ENCODE measurements at regions not wholly inside any gene's neighbourhood (a gene's known extent, or its start where the extent isn't known, plus 50 kb on each side); places are given as distances from the start of the nearest gene placed in this dataset.

DNA sequence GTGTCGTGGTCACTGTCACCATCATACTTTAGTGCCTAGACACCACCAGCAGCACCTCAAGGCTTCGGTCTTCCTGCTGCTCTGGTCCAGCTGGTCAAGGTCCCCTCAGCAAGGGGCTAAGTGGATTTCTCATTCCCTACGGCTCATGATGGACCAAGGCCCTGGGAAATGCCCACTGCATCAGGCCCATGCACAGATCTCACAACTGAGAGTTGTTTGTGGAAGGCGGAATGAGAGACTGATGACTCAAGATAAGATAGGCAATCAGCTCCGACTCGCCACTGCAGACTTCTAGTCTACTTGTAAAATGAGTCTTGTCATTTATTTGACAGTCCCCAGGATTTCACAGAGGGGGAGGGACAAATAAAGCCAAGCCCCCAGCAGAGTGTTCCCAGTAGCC is 108.4 kb upstream of the TBX20 start:
- no peaks in the 10 kb centered on the region for H3K9me2 ChIP-seq (replicated peaks; ENCODE audit: insufficient read depth, low read length)
- H3K9ac ChIP-seq (ENCODE audit: low read length) = no peak overlapping the region
- H2AFZ ChIP-seq (ENCODE audit: low read length) = no peak overlapping the region
- no peak overlapping the region for H3K27ac ChIP-seq (ENCODE audit: low read length)
- H3K27me3 ChIP-seq (ENCODE audit: low read length) = no peaks in the 10 kb centered on the region
- no peaks in the 10 kb centered on the region for H3K79me2 ChIP-seq (ENCODE audit: low read length)
- H3K36me3 ChIP-seq (ENCODE audit: insufficient read depth, low read length) = no peaks in the 10 kb centered on the region
- no peaks in the 10 kb centered on the region for H3K9me3 ChIP-seq (ENCODE audit: low read length)
- H3K4me3 ChIP-seq (ENCODE audit: low read length) = no peak overlapping the region
- no peak overlapping the region for H3K4me2 ChIP-seq (ENCODE audit: low read depth, low read length, poor library complexity, severe bottlenecking)
- H4K20me1 ChIP-seq (ENCODE audit: insufficient read depth, low read depth, low read length) = no peaks in the 10 kb centered on the region
- no peak for DNase-seq
- no peaks in the 10 kb centered on the region for H3K4me1 ChIP-seq (ENCODE audit: low read length)

DNA sequence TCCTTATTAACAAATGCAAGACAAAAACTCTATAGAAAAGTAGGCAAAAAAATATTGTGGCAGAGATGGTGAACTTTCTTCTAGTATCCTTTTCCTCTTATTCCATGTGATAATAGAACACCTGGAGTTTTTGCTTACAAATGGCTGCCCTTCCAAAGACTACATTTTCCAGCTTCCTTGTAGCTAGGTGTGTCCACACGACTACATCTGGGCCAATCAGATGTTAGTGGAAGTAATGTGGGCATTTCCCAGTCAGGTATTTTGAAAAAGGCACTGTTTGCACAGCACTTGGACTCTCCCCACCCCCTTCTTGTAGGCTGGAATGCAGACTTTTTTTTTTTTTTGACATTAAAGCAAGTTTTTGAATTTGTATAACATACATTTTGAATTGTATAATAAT is 105.5 kb upstream of the TBX20 start:
- H3K9ac ChIP-seq (ENCODE audit: low read length) = no peak overlapping the region
- no peak overlapping the region for H3K27ac ChIP-seq (ENCODE audit: low read length)
- no peaks in the 10 kb centered on the region for H3K79me2 ChIP-seq (ENCODE audit: low read length)
- H2AFZ ChIP-seq (ENCODE audit: low read length) = no peak overlapping the region
- no peaks in the 10 kb centered on the region for H3K27me3 ChIP-seq (ENCODE audit: low read length)
- no peak overlapping the region for H3K4me3 ChIP-seq (ENCODE audit: low read length)
- H4K20me1 ChIP-seq (ENCODE audit: insufficient read depth, low read depth, low read length) = no peaks in the 10 kb centered on the region
- no peak overlapping the region for H3K4me2 ChIP-seq (ENCODE audit: low read depth, low read length, poor library complexity, severe bottlenecking)
- H3K4me1 ChIP-seq (ENCODE audit: low read length) = no peaks in the 10 kb centered on the region
- H3K9me2 ChIP-seq (replicated peaks; ENCODE audit: insufficient read depth, low read length) = no peaks in the 10 kb centered on the region
- H3K36me3 ChIP-seq (ENCODE audit: insufficient read depth, low read length) = no peaks in the 10 kb centered on the region
- no peaks in the 10 kb centered on the region for H3K9me3 ChIP-seq (ENCODE audit: low read length)
- no peak for DNase-seq

DNA sequence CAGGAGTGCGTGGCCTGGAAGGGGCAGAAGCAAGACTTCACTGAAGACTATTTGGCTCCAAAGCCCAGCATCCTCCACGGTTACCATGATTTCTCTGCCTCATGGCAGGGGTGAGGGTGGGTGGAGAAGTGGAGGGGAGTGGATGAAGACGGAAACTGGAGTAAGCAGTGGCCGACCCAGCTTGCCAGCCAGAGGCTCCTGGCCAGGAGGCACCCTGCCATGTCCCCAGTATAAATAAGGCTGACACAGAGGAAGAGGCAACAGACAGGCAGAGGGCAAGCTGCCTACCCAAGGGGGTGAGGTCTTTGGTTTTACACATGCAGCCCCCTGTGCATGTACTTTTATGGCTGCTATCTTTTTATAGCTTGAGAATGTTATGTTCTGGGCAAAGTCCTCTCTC is 102.6 kb upstream of the TBX20 start:
- Histone ChIP-seq H2AFZ (ENCODE audit: low read length) (no peak overlapping the region), H3K27me3 (ENCODE audit: low read length) (no peaks in the 10 kb centered on the region), H3K4me3 (ENCODE audit: low read length) (no peak overlapping the region), H3K4me1 (ENCODE audit: low read length) (no peaks in the 10 kb centered on the region), H3K36me3 (ENCODE audit: insufficient read depth, low read length) (no peaks in the 10 kb centered on the region), H3K4me2 (ENCODE audit: low read depth, low read length, poor library complexity, severe bottlenecking) (no peak overlapping the region), H3K9me3 (ENCODE audit: low read length) (no peaks in the 10 kb centered on the region), H3K9me2 (replicated peaks; ENCODE audit: insufficient read depth, low read length) (no peaks in the 10 kb centered on the region), H4K20me1 (ENCODE audit: insufficient read depth, low read depth, low read length) (no peaks in the 10 kb centered on the region), H3K9ac (ENCODE audit: low read length) (no peak overlapping the region), H3K79me2 (ENCODE audit: low read length) (no peaks in the 10 kb centered on the region), H3K27ac (ENCODE audit: low read length) (no peak overlapping the region)
- DNase-seq = no peak

DNA sequence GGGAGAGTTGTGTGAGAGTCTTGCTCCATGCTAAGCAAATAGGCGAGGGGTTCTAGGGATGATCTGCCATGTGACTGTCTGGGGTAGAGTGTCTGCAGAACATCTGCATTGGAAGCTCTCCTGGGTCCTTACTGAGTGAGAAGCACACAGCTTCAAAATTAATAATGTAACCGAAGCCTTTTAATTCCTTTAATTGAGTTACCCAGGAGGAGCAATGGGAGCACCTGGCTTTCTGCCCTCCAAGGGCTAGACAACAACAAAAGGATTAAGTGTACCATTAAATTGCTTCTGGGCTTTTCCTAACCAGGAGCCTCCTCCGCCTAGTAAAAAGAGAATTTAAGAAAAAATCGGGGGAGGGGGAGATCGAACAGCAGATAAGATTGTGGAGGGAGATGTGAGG is 102.0 kb upstream of the TBX20 start:
- Histone ChIP-seq H3K9me2 (replicated peaks; ENCODE audit: insufficient read depth, low read length) (no peaks in the 10 kb centered on the region), H3K27me3 (ENCODE audit: low read length) (no peaks in the 10 kb centered on the region), H3K9me3 (ENCODE audit: low read length) (no peaks in the 10 kb centered on the region), H3K36me3 (ENCODE audit: insufficient read depth, low read length) (no peaks in the 10 kb centered on the region), H3K79me2 (ENCODE audit: low read length) (no peaks in the 10 kb centered on the region), H4K20me1 (ENCODE audit: insufficient read depth, low read depth, low read length) (no peaks in the 10 kb centered on the region), H3K4me3 (ENCODE audit: low read length) (no peak overlapping the region), H3K27ac (ENCODE audit: low read length) (no peak overlapping the region), H3K4me2 (ENCODE audit: low read depth, low read length, poor library complexity, severe bottlenecking) (no peak overlapping the region), H3K9ac (ENCODE audit: low read length) (no peak overlapping the region), H3K4me1 (ENCODE audit: low read length) (no peaks in the 10 kb centered on the region), H2AFZ (ENCODE audit: low read length) (no peak overlapping the region)
- DNase-seq = no peak

DNA sequence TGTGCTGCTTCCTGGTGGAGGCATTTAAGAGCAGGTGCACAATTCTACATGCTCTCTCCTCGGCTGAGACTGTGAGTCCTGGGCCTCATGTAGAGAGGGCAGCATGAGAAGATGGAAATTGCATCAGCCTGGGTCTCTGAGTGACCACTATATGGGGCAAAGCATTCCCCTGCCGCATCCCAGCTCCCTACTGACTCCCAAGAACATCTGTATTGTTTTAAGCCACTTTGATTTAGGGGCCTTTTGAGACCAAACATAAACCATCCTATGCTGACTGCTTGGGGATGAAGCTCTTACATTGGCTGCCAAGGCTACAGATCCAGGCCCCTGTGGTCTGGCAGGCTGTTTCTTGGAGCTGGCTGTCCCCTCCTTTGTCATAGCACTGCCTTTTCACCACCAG is 101.3 kb upstream of the TBX20 start:
- Histone ChIP-seq H3K27me3 (ENCODE audit: low read length) (no peaks in the 10 kb centered on the region), H3K79me2 (ENCODE audit: low read length) (no peaks in the 10 kb centered on the region), H3K9me3 (ENCODE audit: low read length) (no peaks in the 10 kb centered on the region), H3K4me2 (ENCODE audit: low read depth, low read length, poor library complexity, severe bottlenecking) (no peak overlapping the region), H2AFZ (ENCODE audit: low read length) (no peak overlapping the region), H3K36me3 (ENCODE audit: insufficient read depth, low read length) (no peaks in the 10 kb centered on the region), H3K9ac (ENCODE audit: low read length) (no peak overlapping the region), H3K9me2 (replicated peaks; ENCODE audit: insufficient read depth, low read length) (no peaks in the 10 kb centered on the region), H3K4me1 (ENCODE audit: low read length) (no peaks in the 10 kb centered on the region), H3K27ac (ENCODE audit: low read length) (no peak overlapping the region), H3K4me3 (ENCODE audit: low read length) (no peak overlapping the region), H4K20me1 (ENCODE audit: insufficient read depth, low read depth, low read length) (no peaks in the 10 kb centered on the region)
- no peak for DNase-seq

DNA sequence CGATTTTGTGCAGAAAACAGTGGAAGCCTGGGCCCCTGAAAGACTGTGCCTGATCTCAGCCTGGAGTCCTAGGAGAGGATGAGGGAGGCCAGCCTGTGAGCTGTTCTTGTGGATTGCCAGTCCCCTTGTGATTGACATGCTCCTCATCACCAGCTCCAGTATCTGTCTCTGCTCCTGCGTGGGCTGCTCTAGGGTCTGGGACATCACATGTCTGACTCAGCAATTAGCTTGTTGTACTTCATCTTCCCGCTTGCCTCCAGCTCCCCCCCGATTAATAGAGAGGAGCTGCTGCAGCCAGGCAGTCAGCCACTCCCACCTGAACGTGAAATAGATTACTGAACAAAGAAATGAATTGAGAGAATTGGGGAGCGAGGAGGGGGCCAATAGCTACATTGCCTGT is 99.6 kb upstream of the TBX20 start:
- Histone ChIP-seq H3K36me3 (ENCODE audit: insufficient read depth, low read length) (no peaks in the 10 kb centered on the region), H4K20me1 (ENCODE audit: insufficient read depth, low read depth, low read length) (no peaks in the 10 kb centered on the region), H3K9me3 (ENCODE audit: low read length) (no peaks in the 10 kb centered on the region), H3K9me2 (replicated peaks; ENCODE audit: insufficient read depth, low read length) (no peaks in the 10 kb centered on the region), H3K4me2 (ENCODE audit: low read depth, low read length, poor library complexity, severe bottlenecking) (no peak overlapping the region), H3K27ac (ENCODE audit: low read length) (no peak overlapping the region), H3K4me3 (ENCODE audit: low read length) (no peak overlapping the region), H3K79me2 (ENCODE audit: low read length) (no peaks in the 10 kb centered on the region), H3K4me1 (ENCODE audit: low read length) (no peaks in the 10 kb centered on the region), H3K9ac (ENCODE audit: low read length) (no peak overlapping the region), H3K27me3 (ENCODE audit: low read length) (no peaks in the 10 kb centered on the region), H2AFZ (ENCODE audit: low read length) (no peak overlapping the region)
- DNase-seq = no peak

DNA sequence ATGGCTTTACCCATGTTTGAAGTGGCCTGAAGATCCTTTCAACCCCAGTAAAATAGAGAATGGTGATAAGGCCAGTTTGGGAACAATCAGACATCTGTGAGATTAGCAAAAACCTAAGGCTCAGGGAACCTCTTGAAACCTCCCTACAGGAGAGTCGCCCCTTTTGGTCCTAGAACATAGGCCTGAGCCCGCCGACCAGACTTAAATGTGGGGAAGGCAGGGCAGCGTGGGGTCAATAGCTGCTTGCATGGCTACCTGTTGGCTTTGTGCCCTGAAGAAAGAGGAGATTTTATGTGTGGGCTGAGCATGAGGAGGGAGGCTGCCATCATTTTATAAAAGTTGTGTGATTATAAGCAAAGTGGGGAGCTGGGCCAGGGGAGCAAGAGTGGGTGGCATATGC is 97.6 kb upstream of the TBX20 start:
- H3K9me2 ChIP-seq (replicated peaks; ENCODE audit: insufficient read depth, low read length) = no peaks in the 10 kb centered on the region
- no peak overlapping the region for H3K4me3 ChIP-seq (ENCODE audit: low read length)
- H4K20me1 ChIP-seq (ENCODE audit: insufficient read depth, low read depth, low read length) = no peaks in the 10 kb centered on the region
- no peaks in the 10 kb centered on the region for H3K4me1 ChIP-seq (ENCODE audit: low read length)
- no peaks in the 10 kb centered on the region for H3K79me2 ChIP-seq (ENCODE audit: low read length)
- no peaks in the 10 kb centered on the region for H3K36me3 ChIP-seq (ENCODE audit: insufficient read depth, low read length)
- H3K9me3 ChIP-seq (ENCODE audit: low read length) = no peaks in the 10 kb centered on the region
- H3K27ac ChIP-seq (ENCODE audit: low read length) = no peak overlapping the region
- no peak overlapping the region for H3K9ac ChIP-seq (ENCODE audit: low read length)
- no peak overlapping the region for H2AFZ ChIP-seq (ENCODE audit: low read length)
- H3K27me3 ChIP-seq (ENCODE audit: low read length) = no peaks in the 10 kb centered on the region
- no peak for DNase-seq
- no peak overlapping the region for H3K4me2 ChIP-seq (ENCODE audit: low read depth, low read length, poor library complexity, severe bottlenecking)

DNA sequence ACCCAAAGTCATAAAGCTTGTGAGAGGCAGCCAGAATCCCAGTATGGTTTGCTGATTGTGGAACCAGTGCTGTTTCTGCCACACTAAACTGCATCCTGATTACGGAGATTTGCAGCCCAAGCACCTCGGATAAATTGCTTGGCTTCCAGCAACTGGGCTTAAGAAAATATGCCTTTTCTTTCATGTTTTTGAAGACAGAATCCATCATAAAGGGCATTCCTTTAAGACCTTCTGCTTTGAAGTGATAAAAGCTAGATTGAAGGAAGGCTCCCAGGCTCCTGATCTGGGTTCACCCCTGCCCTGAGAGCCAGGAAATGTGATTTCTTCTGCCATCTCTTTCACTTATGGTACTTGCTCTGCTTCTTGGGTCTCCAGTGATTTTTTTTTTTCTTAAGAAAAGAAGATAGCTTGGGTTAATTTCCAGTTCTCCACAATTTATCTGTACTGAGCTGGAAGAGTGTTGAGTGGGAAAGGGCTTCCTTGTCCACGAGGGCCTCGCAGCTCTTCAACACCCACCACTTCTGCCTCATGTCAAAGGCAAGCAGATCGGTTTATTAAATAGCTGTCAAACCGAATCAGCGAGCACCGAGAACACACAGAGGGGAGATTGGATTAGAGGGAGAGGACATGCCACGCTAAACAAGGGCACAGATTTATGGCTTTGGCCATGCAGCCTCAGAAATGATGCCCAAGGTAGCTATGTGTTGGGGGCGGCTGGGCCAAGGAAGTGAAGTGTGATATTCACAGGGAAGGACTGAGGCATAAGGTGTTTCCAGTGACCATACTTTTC is 94.9 kb upstream of the TBX20 start:
- Histone ChIP-seq H3K9me3 (ENCODE audit: low read length) (no peaks in the 10 kb centered on the region), H3K27ac (ENCODE audit: low read length) (no peak overlapping the region), H3K9ac (ENCODE audit: low read length) (no peak overlapping the region), H3K36me3 (ENCODE audit: insufficient read depth, low read length) (no peaks in the 10 kb centered on the region), H4K20me1 (ENCODE audit: insufficient read depth, low read depth, low read length) (no peaks in the 10 kb centered on the region), H3K4me1 (ENCODE audit: low read length) (no peaks in the 10 kb centered on the region), H3K9me2 (replicated peaks; ENCODE audit: insufficient read depth, low read length) (no peaks in the 10 kb centered on the region), H2AFZ (ENCODE audit: low read length) (no peak overlapping the region), H3K4me3 (ENCODE audit: low read length) (no peak overlapping the region), H3K4me2 (ENCODE audit: low read depth, low read length, poor library complexity, severe bottlenecking) (no peak overlapping the region), H3K27me3 (ENCODE audit: low read length) (no peaks in the 10 kb centered on the region), H3K79me2 (ENCODE audit: low read length) (no peaks in the 10 kb centered on the region)
- DNase-seq = no peak

Data from Karpas-422 (cell line).